Coronary artery (tissue), 2 donors: ENCODE measurements at regions not wholly inside any gene's neighbourhood (a gene's known extent, or its start where the extent isn't known, plus 50 kb on each side); places are given as distances from the start of the nearest gene placed in this dataset.
A peak's percentile ranks its signal among the peaks of the same experiment; 100 is the strongest.

ENCODE experiments used
- DNase-seq: peaks from one replicate; pipeline ENCODE4 v3.0.0-alpha.2; 2017; ENCODE audit warnings: low spot score
- H3K27ac ChIP-seq, 2 donors: fragments of 200-600 bp; sonication (generic); one replicate each; pipeline ENCODE4 v1.5.1; 2016 to 2019
- H3K4me3 ChIP-seq: fragments of 200-600 bp; sonication (generic); 2 replicates; pipeline ENCODE4 v1.5.1; 2016; ENCODE audit warnings: mild to moderate bottlenecking, moderate library complexity
- TF ChIP-seq, protein P1 (sequence below): fragments of 200-600 bp; sonication (generic); IDR thresholded peaks from one replicate; pipeline ENCODE4 v1.5.1; 2019; ENCODE audit warnings: antibody characterized with exemption

DNA sequence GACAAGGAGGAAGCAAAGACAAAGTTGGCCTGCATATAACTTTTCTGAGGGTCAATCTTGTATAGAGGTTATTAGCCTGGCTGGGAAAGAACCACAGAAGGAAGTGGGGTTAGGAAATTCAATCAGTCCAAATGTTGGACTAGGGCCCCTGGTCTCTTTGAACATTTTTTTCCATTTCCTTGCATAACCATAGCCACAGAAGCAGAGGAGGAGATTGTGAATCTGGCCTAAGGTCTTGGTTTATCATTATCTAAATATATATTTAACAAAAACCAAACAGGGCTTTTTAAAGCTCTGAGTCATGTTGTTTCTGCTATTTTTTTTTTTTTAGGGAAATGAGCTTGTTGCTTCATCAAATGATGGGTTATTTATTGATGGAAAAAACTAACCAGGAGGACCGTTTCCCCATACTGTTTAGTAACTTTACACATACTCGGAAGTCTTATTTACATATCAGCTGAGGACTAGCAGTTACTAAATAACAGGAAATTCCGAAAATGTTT, 97.7 kb upstream of the ACSL4 start:
- Histone ChIP-seq H3K27ac (no peak overlapping the region), H3K4me3 (no peak overlapping the region)
- TF ChIP-seq, protein P1, sequence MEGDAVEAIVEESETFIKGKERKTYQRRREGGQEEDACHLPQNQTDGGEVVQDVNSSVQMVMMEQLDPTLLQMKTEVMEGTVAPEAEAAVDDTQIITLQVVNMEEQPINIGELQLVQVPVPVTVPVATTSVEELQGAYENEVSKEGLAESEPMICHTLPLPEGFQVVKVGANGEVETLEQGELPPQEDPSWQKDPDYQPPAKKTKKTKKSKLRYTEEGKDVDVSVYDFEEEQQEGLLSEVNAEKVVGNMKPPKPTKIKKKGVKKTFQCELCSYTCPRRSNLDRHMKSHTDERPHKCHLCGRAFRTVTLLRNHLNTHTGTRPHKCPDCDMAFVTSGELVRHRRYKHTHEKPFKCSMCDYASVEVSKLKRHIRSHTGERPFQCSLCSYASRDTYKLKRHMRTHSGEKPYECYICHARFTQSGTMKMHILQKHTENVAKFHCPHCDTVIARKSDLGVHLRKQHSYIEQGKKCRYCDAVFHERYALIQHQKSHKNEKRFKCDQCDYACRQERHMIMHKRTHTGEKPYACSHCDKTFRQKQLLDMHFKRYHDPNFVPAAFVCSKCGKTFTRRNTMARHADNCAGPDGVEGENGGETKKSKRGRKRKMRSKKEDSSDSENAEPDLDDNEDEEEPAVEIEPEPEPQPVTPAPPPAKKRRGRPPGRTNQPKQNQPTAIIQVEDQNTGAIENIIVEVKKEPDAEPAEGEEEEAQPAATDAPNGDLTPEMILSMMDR, result no peak
- no peak for DNase-seq

DNA sequence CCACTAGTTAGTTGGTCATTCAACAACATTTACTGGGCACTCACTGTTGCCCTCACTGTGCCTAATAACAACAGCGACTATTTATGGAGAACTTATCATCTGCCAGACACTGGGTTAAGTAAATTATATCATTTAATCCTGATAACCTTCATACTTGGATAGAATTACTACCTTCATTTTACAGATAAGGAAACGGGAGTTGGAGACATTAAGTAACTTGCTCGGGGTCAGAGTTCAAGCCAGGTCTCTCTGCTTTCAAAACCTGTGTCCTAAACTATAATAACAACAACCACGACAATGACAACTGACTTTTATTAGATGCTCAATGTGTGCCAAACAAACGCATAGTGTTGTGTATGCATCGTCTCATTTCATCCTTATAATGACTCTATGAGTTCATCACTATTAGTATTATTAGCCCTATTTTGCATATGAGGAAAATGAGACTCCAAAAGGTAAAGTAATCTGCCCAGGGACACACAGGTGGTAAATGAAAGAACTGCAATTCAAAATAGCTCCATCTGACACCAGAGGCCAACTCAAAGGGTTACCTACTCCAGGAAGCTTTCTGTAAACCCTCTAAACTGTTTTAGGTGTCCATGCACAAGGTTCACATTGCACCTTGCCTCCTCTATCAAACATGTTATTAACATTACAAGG, 98.4 kb upstream of the ACSL4 start:
- Histone ChIP-seq H3K27ac (no peak overlapping the region), H3K4me3 (no peak overlapping the region)
- TF ChIP-seq, protein P1, result no peak
- no peak for DNase-seq

DNA sequence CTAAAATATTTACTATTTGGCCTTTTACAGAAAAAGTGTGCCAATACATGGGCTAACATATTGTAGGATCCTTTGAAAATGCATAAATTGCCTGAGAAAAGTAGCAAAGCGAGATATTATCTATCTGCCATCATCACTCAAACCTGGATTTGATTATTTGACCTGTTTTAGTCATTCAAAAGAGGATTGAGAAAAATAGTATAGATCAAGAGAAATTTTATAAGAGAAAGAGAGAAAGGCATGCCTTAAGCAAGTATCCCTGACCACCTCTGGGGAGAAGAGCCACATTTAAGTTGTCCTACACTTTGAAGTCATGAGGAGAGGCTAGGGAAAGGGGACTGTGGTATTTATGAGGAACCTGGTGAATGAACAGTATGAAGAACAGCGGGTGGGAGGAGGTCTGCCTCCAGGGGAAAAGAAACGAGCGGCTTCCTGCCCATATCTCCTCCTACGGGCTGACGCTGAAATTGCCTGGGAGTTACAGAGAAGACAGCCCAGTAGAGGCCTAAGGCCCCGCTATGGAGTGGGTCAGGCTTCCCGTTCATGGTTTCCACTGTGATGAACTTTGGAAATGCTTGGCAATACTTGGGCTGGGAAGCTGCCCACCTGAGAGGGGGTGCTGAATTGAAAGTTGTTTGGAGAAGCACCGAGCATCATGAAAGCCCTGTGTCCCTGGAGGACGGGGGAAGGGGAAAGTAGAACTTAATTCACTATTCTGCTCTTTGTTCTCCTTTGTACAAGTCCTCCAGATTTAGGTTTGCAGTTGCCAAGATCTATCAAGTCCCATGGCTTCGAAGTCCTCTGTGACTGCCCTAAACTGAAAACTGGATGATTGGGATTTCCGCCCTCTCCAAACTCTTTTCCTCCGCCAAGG, 106.9 kb upstream of the ACSL4 start:
- DNase-seq, result no peak
- TF ChIP-seq, protein P1, result no peak
- Histone ChIP-seq H3K4me3 (no peak overlapping the region), H3K27ac (peak overlapping the region; percentile 15 to 55)

DNA sequence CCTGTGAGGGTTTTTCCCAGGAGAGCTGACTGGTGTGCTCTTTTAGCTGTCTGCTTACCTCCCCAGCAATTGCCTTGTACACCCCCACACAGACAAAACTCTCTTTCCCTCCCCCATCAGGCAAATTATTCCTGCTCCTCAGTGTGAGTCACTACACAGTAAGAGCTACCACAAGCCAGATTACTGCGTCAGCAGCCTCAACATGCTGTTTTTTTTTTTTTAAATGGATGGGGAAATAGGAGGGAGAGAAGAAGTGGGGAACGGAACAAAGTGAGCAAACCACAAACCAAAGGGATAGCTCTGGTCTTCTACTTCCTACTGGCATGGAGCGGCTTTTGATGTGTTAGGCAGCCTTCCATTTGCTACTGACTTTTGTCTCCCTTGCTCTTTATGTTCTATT, 107.5 kb upstream of the ACSL4 start:
- TF ChIP-seq, protein P1, result no peak
- no peak overlapping the region for H3K4me3 ChIP-seq
- DNase-seq, result no peak
- peak overlapping the region; percentile 15 to 55 for H3K27ac ChIP-seq

DNA sequence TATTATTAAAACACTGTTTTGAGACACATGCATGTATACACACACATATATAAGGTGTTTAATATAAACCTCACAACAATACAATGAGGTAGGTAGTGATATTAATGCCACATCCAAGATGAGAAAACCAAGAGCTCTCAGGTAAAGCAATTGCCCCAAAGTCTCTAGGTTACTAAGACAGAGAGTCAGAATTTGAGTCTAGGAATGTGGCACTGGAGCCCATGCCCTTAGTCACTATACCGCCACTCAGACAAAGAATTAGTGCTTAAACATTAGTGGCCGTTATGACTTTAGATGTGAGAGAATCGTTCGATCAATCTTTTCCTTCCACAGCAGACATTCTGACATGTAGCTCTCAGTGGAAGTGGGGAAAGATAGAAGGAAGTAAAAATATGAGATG, 108.2 kb upstream of the ACSL4 start:
- DNase-seq, result no peak
- TF ChIP-seq, protein P1, result no peak
- no peak overlapping the region for H3K27ac ChIP-seq
- no peak overlapping the region for H3K4me3 ChIP-seq

DNA sequence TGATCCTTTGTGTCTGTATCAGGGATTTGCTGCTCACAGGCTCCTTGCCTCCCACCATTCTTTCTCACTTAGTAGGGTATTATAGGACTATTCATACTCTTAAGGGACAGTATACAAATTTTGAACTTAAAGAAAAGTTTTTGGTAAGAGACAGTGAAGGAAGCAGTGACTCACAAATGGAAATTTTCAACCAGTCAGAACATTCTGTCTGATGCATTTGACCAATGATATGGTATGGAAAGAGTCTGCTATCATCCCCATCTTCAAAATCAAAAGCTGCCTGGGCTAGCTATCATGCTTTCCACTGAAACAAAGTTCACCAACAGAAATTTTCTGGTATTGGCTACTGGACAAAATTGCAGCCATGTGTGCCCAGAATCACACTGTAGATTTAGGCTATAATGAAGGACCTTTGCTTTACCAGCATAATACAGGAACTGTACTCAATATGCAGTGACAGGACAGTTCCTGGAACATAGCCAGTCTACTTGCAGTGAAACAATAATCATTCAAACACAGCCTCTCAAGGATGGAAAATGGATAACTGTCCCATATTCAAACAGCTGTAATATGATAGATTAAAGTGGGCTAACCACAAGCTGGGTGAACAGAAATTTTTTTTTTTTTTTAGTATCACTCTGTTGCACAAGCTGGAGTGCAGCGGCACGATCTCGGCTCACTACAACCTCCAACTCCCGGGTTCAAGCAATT, 109.0 kb upstream of the ACSL4 start:
- Histone ChIP-seq H3K4me3 (no peak overlapping the region), H3K27ac (no peak overlapping the region)
- DNase-seq, result no peak
- TF ChIP-seq, protein P1, result no peak
